K562 (cell line): ENCODE measurements at regions not wholly inside any gene's neighbourhood (a gene's known extent, or its start where the extent isn't known, plus 50 kb on each side); places are given as distances from the start of the nearest gene placed in this dataset.

ENCODE experiments used
- ATAC-seq: fragments of 200-7000 bp; cut with Tn5 transposase; 3 replicates; pipeline ENCODE4 v1.9.1; 2020; ENCODE audit warnings: moderate library complexity
- BruUV-seq: library from RNA; stranded (reverse); fragments of 400-500 nt; replicated peaks from 2 replicates; lab custom pipeline; 2021; lab: Mats Ljungman, UMichigan
- CTCF ChIA-PET: fragments of 300-600 bp; formaldehyde crosslinking; extraction: SDS; loops from one replicate; lab custom pipeline; 2021; ENCODE audit warnings: low intra/inter-chr PET ratio; lab: Yijun Ruan, JAX
- POLR2A ChIA-PET: fragments of 300-600, 350-650 bp; sonication (Branson Sonifier 250); formaldehyde crosslinking; extraction: SDS; loops from one replicate; lab custom pipeline; 2021; ENCODE audit warnings: antibody characterized with exemption, inconsistent platforms; lab: Yijun Ruan, JAX
- DNase-seq, 4 experiments: peaks; one replicate each; pipeline versions ENCODE4 v3.0.0 to v3.0.0-alpha.2; 2011 to 2018; ENCODE audit warnings: low spot score in 3 of 4, mixed read lengths in 3 of 4; ENCODE audit errors: extremely low read depth in 1 of 4
- FAIRE-seq: peaks from 2 replicates; lab custom pipeline; 2011; peaks lifted over from hg19 to GRCh38; lab: Jason Lieb, UNC
- H2AFZ ChIP-seq: 2 replicates; pipeline ENCODE4 v1.6.0; 2011; ENCODE audit warnings: low read depth, low read length, control low read depth, inconsistent platforms
- H3K27ac ChIP-seq: fragments of 200-600 bp; 3 replicates; pipeline ENCODE4 v1.8.0; 2011; ENCODE audit warnings: low read depth, mild to moderate bottlenecking, control low read depth, inconsistent platforms, low read length, moderate library complexity, mixed read lengths; ENCODE audit errors: extremely low read depth
- H3K27me3 ChIP-seq, 2 experiments: fragments of 300-600 bp in 1 of 2; 2 replicates in 1 of 2; 3 replicates in 1 of 2; pipeline versions ENCODE4 v1.6.0 to v1.8.0; 2011; ENCODE audit warnings: inconsistent platforms in 2 of 2, low read length in 2 of 2, mild to moderate bottlenecking in 1 of 2, mixed read lengths in 1 of 2, moderate library complexity in 1 of 2; ENCODE audit not compliant: control insufficient read depth in 2 of 2, insufficient read depth in 2 of 2
- H3K36me3 ChIP-seq: fragments of 300-600 bp; 3 replicates; pipeline ENCODE4 v1.8.0; 2011; ENCODE audit warnings: mild to moderate bottlenecking, low read length, inconsistent platforms; ENCODE audit not compliant: control insufficient read depth, insufficient read depth
- H3K4me1 ChIP-seq, 2 experiments: fragments of 200-600 bp in 1 of 2; replicated peaks in 1 of 2; 2 replicates in 1 of 2; 3 replicates in 1 of 2; pipeline versions ENCODE4 v1.5.1 to v1.8.0; 2011; ENCODE audit warnings: inconsistent platforms in 2 of 2, low read length in 2 of 2, mild to moderate bottlenecking in 1 of 2, mixed read lengths in 1 of 2, moderate library complexity in 1 of 2; ENCODE audit not compliant: control insufficient read depth in 2 of 2, insufficient read depth in 2 of 2
- H3K4me2 ChIP-seq: 2 replicates; pipeline ENCODE4 v1.6.1; 2011; ENCODE audit warnings: low read length, control low read depth, inconsistent platforms, mixed read lengths; ENCODE audit not compliant: insufficient read depth
- H3K4me3 ChIP-seq: fragments of 200-600 bp; sonication (generic), shearing (Covaris generic); 2 replicates; pipeline ENCODE4 v1.5.1; 2016; ENCODE audit warnings: control low read depth, inconsistent platforms
- H3K79me2 ChIP-seq: fragments of 200-600 bp; 3 replicates; pipeline ENCODE4 v1.8.0; 2011; ENCODE audit warnings: low read length, inconsistent platforms; ENCODE audit not compliant: control insufficient read depth, insufficient read depth
- H3K9ac ChIP-seq, 2 experiments: 2 replicates each; pipeline versions ENCODE4 v1.6.0 to v1.6.1; 2011; ENCODE audit warnings: low read depth in 2 of 2, low read length in 2 of 2, control low read depth in 1 of 2, inconsistent platforms in 1 of 2, mild to moderate bottlenecking in 1 of 2, mixed read lengths in 1 of 2; ENCODE audit not compliant: insufficient read depth in 1 of 2
- H3K9me1 ChIP-seq: one replicate; pipeline ENCODE4 v1.6.0; 2011; ENCODE audit warnings: inconsistent platforms, mild to moderate bottlenecking, low read length, moderate library complexity; ENCODE audit not compliant: control insufficient read depth, insufficient read depth
- H3K9me3 ChIP-seq: replicated peaks from 2 replicates; pipeline ENCODE4 v1.5.1; 2011; ENCODE audit warnings: low read depth, low read length, inconsistent platforms; ENCODE audit not compliant: control insufficient read depth, insufficient read depth
- H4K20me1 ChIP-seq: replicated peaks from 2 replicates; pipeline ENCODE4 v1.6.1; 2011; ENCODE audit warnings: low read length, inconsistent platforms, mixed read lengths; ENCODE audit not compliant: control insufficient read depth, insufficient read depth
- CEBPB ChIP-seq: fragments of 450-650 bp; IDR thresholded peaks from 2 replicates; pipeline ENCODE4 v1.6.1; 2016; ENCODE audit warnings: missing genetic modification characterization, missing compliant biosample characterization
- FIP1L1 ChIP-seq: fragments of 200-400 bp; formaldehyde crosslinking; IDR thresholded peaks from 2 replicates; pipeline ENCODE4 v1.6.1; 2018; ENCODE audit warnings: mild to moderate bottlenecking, low read depth, low read length; ENCODE audit not compliant: poor library complexity, severe bottlenecking
- HIVEP1 ChIP-seq: fragments of 250-450 bp; sonication (Bioruptor Pico); IDR thresholded peaks from 2 replicates; pipeline ENCODE4 v1.4.0; 2020; ENCODE audit warnings: mild to moderate bottlenecking
- HNRNPK ChIP-seq: fragments of 200-400 bp; formaldehyde crosslinking; IDR thresholded peaks from one replicate; pipeline ENCODE4 v1.6.1; 2018; ENCODE audit warnings: mild to moderate bottlenecking, low read depth, low read length; ENCODE audit not compliant: poor library complexity, severe bottlenecking
- NFRKB ChIP-seq: fragments of 450-650 bp; IDR thresholded peaks from 2 replicates; pipeline ENCODE4 v1.6.1; 2016; ENCODE audit warnings: low read depth
- NONO ChIP-seq, 2 experiments: fragments of 200-400 bp in 1 of 2; fragments of 450-650 bp in 1 of 2; formaldehyde crosslinking in 1 of 2; IDR thresholded peaks; 2 replicates each; pipeline ENCODE4 v1.6.1; 2017; ENCODE audit warnings: low read depth in 2 of 2, mild to moderate bottlenecking in 2 of 2, moderate library complexity in 2 of 2, low read length in 1 of 2
- POLR3A ChIP-seq: IDR thresholded peaks from 2 replicates; pipeline ENCODE4 v1.6.1; 2011; ENCODE audit warnings: borderline replicate concordance, mild to moderate bottlenecking, moderate library complexity; ENCODE audit not compliant: insufficient read length, insufficient read depth; ENCODE audit errors: extremely low read depth
- TAF9B ChIP-seq: fragments of 450-650 bp; IDR thresholded peaks from 2 replicates; pipeline ENCODE4 v1.6.1; 2018; ENCODE audit warnings: mild to moderate bottlenecking; ENCODE audit not compliant: partially characterized antibody
- ZNF41 ChIP-seq: fragments of 250-450 bp; sonication (Bioruptor Pico); conservative IDR thresholded peaks from 2 replicates; pipeline ENCODE4 v1.4.0; 2020; ENCODE audit warnings: mild to moderate bottlenecking
- ZNF830 ChIP-seq: fragments of 250-450 bp; sonication (Bioruptor Pico); IDR thresholded peaks from 2 replicates; pipeline ENCODE4 v1.5.0; 2021; ENCODE audit warnings: mild to moderate bottlenecking
- WGBS: fragments of 100-300 bp; shearing (Covaris generic); methylation state at CpG from one replicate; pipeline ENCODE4 v1.1.6; 2016; ENCODE audit warnings: low coverage, mixed read lengths; ENCODE audit not compliant: insufficient coverage; ENCODE audit errors: missing lambda C conversion rate; 5-methylcytosine and 5-hydroxymethylcytosine counted together
- in situ Hi-C: fragments of 300-500 bp; cut with MboI; formaldehyde crosslinking; loops from 4 replicates; pipeline ENCODE4 v1.15.0; 2018; ENCODE audit warnings: inconsistent platforms, mixed read lengths
- intact Hi-C: fragments of 100-400 bp; cut with micrococcal nuclease; formaldehyde crosslinking; loops from 2 replicates; pipeline ENCODE4 v1.14.2; 2022
- TF ChIP-seq, protein P1 (sequence below): fragments of 250-450 bp; sonication (Bioruptor Pico); IDR thresholded peaks from 2 replicates; pipeline ENCODE4 v1.5.0; 2021
- TF ChIP-seq, protein P2 (sequence below): sonication (generic); formaldehyde crosslinking; IDR thresholded peaks from 2 replicates; pipeline ENCODE4 v1.8.0; 2023; ENCODE audit warnings: mild to moderate bottlenecking, missing genetic modification reagents
- TF ChIP-seq, protein P3 (sequence below), 2 experiments: fragments of 450-650 bp in 1 of 2; IDR thresholded peaks; 2 replicates each; pipeline ENCODE4 v1.6.1; 2011 to 2017; ENCODE audit warnings: low read depth in 2 of 2, antibody characterized with exemption in 1 of 2, borderline replicate concordance in 1 of 2, low read length in 1 of 2, mild to moderate bottlenecking in 1 of 2, mixed read lengths in 1 of 2; ENCODE audit not compliant: control insufficient read depth in 1 of 2

DNA sequence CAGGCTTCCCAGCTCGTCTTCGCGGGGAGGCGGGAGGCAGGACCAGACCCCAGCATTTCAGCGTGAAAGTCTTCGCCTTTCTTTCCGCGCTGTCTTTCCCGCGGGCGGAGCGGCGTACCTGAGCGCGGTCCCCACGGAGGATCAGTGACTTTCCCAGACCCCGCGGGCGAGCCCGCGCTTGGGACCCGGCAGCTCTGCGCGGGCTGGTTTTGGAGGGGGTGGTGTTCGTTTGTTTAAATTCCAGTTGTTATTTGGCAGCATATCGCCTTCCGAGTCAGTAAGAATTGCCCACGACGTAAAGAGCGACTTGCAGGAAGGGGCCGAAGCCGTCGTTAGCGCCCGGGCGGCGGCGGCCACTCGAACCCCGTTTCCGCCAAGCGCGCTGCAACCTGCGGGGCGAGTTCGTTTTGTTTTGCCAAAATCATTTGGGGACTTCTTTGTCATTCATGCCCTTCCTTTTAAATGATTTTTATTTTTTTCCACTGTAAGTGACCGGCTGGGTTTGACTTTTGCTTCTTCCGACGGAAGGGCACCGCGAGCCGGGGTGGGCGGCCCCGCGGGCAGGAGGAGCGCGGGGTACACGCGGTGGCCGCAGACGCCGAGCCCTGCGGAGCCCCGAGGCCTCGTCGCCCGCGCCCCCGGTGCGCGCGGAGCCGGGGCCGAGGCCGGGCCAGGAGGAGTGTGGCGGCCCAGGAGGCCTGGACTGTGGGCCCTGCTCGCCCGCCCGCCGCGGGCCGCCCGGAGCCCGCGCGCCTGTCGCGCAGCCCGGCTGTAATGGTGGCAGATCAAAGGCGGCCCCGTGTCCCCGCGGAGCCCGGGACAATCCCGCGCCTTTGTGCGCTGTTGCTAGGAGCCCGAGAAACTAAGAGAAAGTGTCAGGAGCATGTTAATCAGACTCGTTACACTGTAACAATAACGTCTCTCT, 75.9 kb downstream of the ZIC5 start (continued):
- TF ChIP-seq, protein P1, sequence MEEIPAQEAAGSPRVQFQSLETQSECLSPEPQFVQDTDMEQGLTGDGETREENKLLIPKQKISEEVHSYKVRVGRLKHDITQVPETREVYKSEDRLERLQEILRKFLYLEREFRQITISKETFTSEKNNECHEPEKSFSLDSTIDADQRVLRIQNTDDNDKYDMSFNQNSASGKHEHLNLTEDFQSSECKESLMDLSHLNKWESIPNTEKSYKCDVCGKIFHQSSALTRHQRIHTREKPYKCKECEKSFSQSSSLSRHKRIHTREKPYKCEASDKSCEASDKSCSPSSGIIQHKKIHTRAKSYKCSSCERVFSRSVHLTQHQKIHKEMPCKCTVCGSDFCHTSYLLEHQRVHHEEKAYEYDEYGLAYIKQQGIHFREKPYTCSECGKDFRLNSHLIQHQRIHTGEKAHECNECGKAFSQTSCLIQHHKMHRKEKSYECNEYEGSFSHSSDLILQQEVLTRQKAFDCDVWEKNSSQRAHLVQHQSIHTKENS (CRISPR knock-in tag): no peak
- no peak for TF ChIP-seq HIVEP1 (CRISPR knock-in tag)

DNA sequence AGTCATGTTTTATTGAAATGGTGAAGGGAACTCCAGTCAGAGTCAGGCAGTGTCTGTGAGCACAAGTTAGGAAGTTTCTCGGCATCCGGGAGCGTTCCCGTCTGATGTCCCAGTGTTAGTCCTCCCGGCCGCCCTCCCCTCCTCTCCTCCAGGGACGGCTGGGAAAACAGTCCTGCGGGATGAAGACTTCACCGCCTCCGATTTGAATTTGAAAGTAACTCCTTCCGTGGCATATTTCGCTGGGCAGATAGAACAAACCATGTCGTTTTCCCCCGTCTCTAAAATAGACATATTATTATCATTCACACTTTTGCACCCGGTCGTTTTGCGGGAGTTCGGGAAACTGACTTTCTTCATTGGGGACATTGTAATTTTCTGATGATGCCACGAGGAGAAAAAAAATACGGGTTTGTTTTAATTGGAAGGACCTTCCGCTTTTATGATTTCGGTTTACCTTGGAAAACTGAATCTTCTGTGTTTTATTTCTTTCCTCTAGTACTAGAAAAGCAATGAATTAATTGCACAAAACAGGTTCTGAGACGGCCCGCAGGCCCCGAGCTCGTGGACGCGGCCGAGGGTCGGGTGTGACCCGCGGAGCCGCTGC, 76.6 kb downstream of the ZIC5 start:
- no peak for FAIRE-seq
- TF ChIP-seq CEBPB (tag) (no peak), FIP1L1 (no peak), NONO (IDR thresholded peaks at IDR 0.05; ENCODE audit: low read depth in 2 of 2, low read length in 1 of 2) (no peak), POLR3A (no peak), ZNF830 (CRISPR knock-in tag) (no peak), HNRNPK (no peak), NFRKB (no peak), ZNF41 (no peak), TAF9B (no peak)
- TF ChIP-seq, protein P2, sequence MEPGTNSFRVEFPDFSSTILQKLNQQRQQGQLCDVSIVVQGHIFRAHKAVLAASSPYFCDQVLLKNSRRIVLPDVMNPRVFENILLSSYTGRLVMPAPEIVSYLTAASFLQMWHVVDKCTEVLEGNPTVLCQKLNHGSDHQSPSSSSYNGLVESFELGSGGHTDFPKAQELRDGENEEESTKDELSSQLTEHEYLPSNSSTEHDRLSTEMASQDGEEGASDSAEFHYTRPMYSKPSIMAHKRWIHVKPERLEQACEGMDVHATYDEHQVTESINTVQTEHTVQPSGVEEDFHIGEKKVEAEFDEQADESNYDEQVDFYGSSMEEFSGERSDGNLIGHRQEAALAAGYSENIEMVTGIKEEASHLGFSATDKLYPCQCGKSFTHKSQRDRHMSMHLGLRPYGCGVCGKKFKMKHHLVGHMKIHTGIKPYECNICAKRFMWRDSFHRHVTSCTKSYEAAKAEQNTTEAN (CRISPR knock-in tag): no peak
- TF ChIP-seq, protein P3, sequence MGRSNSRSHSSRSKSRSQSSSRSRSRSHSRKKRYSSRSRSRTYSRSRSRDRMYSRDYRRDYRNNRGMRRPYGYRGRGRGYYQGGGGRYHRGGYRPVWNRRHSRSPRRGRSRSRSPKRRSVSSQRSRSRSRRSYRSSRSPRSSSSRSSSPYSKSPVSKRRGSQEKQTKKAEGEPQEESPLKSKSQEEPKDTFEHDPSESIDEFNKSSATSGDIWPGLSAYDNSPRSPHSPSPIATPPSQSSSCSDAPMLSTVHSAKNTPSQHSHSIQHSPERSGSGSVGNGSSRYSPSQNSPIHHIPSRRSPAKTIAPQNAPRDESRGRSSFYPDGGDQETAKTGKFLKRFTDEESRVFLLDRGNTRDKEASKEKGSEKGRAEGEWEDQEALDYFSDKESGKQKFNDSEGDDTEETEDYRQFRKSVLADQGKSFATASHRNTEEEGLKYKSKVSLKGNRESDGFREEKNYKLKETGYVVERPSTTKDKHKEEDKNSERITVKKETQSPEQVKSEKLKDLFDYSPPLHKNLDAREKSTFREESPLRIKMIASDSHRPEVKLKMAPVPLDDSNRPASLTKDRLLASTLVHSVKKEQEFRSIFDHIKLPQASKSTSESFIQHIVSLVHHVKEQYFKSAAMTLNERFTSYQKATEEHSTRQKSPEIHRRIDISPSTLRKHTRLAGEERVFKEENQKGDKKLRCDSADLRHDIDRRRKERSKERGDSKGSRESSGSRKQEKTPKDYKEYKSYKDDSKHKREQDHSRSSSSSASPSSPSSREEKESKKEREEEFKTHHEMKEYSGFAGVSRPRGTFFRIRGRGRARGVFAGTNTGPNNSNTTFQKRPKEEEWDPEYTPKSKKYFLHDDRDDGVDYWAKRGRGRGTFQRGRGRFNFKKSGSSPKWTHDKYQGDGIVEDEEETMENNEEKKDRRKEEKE (IDR thresholded peaks at IDR 0.05; ENCODE audit: borderline replicate concordance in 1 of 2, control insufficient read depth in 1 of 2, low read depth in 2 of 2, low read length in 1 of 2): no peak

More for the DNA sequence above, 76.6 kb downstream of the ZIC5 start:
- H3K36me3 ChIP-seq: no peaks in the 10 kb centered on the region
- no peak overlapping the region for H2AFZ ChIP-seq
- no peak overlapping the region for H3K4me2 ChIP-seq
- DNase-seq (no peak), ATAC-seq (no peak)
- intact Hi-C loops (no loop called here), in situ Hi-C loops (no loop called here)
- H3K9me1 ChIP-seq: no peaks in the 10 kb centered on the region
- H3K4me3 ChIP-seq: no peak overlapping the region
- ChIA-PET POLR2A (no interaction called here), CTCF (no interaction called here)
- H3K27me3 ChIP-seq: peaks cover 21 to 48% of the 10 kb centered on the region in 2 experiments
- H4K20me1 ChIP-seq: no peaks in the 10 kb centered on the region
- BruUV-seq: no TSS peak
- no peak overlapping the region for H3K27ac ChIP-seq
- H3K9me3 ChIP-seq: no peaks in the 10 kb centered on the region
- peaks cover 0 to 4% of the 10 kb centered on the region in 2 experiments; a peak in 1 of 5 replicates for H3K4me1 ChIP-seq
- no peaks in the 10 kb centered on the region for H3K79me2 ChIP-seq
- 30% methylated on average over 16 of the region's 33 CpGs for WGBS
- H3K9ac ChIP-seq: no peak overlapping the region
